ENCODE measurements at regions not wholly inside any gene's neighbourhood (a gene's known extent, or its start where the extent isn't known, plus 50 kb on each side); places are given as distances from the start of the nearest gene placed in this dataset.

GRCh38 chr2:5954509-5954908 is 262.3 kb downstream of the SOX11 start:
- Histone ChIP-seq H3K27ac (no peak overlapping the region), H3K9me3 (no peaks in the 10 kb centered on the region), H3K27me3 (no peaks in the 10 kb centered on the region), H3K9ac (ENCODE audit: low read depth in 2 of 2, low read length in 2 of 2) (no peak overlapping the region), H3K4me1 (no peaks in the 10 kb centered on the region), H3K36me3 (no peaks in the 10 kb centered on the region), H3K4me3 (no peak overlapping the region)
- TF ChIP-seq, protein P1, sequence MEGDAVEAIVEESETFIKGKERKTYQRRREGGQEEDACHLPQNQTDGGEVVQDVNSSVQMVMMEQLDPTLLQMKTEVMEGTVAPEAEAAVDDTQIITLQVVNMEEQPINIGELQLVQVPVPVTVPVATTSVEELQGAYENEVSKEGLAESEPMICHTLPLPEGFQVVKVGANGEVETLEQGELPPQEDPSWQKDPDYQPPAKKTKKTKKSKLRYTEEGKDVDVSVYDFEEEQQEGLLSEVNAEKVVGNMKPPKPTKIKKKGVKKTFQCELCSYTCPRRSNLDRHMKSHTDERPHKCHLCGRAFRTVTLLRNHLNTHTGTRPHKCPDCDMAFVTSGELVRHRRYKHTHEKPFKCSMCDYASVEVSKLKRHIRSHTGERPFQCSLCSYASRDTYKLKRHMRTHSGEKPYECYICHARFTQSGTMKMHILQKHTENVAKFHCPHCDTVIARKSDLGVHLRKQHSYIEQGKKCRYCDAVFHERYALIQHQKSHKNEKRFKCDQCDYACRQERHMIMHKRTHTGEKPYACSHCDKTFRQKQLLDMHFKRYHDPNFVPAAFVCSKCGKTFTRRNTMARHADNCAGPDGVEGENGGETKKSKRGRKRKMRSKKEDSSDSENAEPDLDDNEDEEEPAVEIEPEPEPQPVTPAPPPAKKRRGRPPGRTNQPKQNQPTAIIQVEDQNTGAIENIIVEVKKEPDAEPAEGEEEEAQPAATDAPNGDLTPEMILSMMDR (IDR thresholded peaks at IDR 0.05) = no peak
- DNase-seq = no peak
- intact Hi-C loops (cut with DNase I) = no loop called here

DNA sequence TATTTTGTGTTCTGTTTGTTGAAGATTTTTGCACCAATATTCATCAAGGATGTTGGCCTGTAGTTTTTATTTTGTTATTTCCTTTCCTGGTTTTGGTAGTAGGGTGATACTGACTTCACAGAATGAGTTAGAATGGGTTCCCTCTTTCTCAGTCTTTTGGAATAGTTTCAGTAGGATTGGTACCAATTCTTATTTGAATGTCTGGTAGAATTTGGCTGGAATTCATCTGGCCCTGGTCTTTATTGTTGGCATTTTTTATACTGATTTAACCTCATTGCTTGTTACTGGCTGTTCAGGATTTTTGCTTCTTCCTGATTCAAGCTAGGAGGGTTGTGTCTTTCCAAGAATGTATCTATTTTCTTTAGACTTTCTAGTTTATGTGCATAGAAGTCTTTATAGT is 263.7 kb downstream of the SOX11 start:
- intact Hi-C loops (cut with DNase I) = no loop called here
- no peaks in the 10 kb centered on the region for H3K36me3 ChIP-seq
- TF ChIP-seq, protein P1 (IDR thresholded peaks at IDR 0.05) = no peak

DNA sequence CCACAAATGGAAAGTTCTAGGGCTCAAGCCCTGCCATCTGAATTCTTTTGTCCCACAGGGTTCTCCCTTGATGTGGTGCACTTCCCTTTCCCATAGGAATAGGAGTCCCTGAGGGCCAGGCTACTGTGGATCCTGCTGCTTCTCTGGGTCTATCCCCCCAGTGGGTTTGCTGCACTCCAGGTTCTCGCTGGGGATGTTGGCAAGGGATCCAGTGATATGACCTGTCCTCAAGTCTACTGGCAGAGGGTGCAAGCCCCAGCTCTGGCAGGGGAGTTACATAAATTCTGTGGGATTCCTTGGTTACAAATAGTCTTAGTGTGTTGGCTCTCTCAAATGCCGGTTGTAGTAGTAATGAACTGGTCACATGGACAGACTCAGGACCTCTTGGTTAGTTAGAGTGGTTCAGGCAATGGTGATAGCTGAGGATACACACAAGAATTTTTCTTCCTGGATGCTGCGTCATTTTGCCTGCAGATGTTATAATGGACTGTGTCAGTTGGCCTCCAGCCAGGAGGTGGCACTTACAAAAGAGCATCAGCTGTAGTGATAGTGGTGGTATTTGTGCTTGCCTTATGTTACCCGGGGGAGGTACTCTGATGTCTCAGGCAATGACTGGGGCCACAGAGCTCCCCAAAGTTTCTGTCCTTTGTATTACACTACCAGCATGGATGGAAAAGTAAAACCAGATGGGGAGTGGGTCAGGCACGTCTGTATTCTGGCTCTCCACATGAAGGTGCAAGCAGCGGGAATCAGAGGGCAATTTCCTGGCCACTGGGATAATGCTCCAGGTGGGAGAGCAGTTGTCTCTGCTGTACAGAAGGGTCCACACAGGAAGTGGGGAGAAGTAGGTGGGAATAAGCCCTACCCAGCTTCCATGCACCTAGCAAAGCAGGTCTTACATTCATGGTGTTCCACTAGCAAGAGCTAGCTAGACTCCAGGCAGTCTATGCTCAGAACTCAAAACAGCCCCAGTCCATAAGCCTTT is 267.9 kb downstream of the SOX11 start:
- Histone ChIP-seq H3K4me3 (no peak overlapping the region), H3K27me3 (no peaks in the 10 kb centered on the region), H3K36me3 (no peaks in the 10 kb centered on the region), H3K27ac (no peak overlapping the region), H3K9ac (ENCODE audit: low read depth in 2 of 2, low read length in 2 of 2) (no peak overlapping the region), H3K4me1 (no peaks in the 10 kb centered on the region), H3K9me3 (no peaks in the 10 kb centered on the region)
- TF ChIP-seq, protein P1 (IDR thresholded peaks at IDR 0.05) = no peak
- no peak for DNase-seq
- intact Hi-C loops (cut with DNase I) = no loop called here

More for the DNA sequence above, 263.7 kb downstream of the SOX11 start:
- Histone ChIP-seq H3K9ac (ENCODE audit: low read depth in 2 of 2, low read length in 2 of 2) (no peak overlapping the region), H3K27me3 (no peaks in the 10 kb centered on the region), H3K4me1 (no peaks in the 10 kb centered on the region), H3K4me3 (no peak overlapping the region), H3K9me3 (no peaks in the 10 kb centered on the region), H3K27ac (no peak overlapping the region)
- no peak for DNase-seq

DNA sequence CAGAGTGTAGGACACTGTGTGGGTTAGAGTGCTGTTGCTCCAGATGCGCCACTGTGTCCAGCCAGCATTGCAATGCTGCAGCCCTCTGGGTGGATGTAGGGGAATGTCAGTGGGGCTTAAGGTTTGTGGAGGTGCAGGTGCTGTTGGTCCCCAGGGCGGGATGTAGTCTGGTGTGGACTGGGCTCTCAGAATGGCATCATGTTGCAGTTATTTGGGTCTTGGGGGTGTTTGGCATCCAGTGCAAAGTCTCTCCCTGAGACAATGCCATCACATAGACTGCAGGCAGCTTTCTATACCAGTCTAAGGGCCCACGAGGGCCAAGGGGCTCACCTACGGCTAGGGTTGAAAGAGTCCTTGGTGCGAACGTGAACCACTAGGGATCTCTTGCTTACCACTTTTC is 275.3 kb downstream of the SOX11 start:
- no peak overlapping the region for H3K9ac ChIP-seq (ENCODE audit: low read depth in 2 of 2, low read length in 2 of 2)
- H3K9me3 ChIP-seq = no peaks in the 10 kb centered on the region
- no peak for DNase-seq
- H3K4me3 ChIP-seq = no peak overlapping the region
- no peaks in the 10 kb centered on the region for H3K4me1 ChIP-seq
- no peaks in the 10 kb centered on the region for H3K36me3 ChIP-seq
- no peaks in the 10 kb centered on the region for H3K27me3 ChIP-seq
- intact Hi-C loops (cut with DNase I) = no loop called here
- TF ChIP-seq, protein P1 (IDR thresholded peaks at IDR 0.05) = no peak
- H3K27ac ChIP-seq = no peak overlapping the region

GRCh38 chr2:5969303-5969702 is 277.1 kb downstream of the SOX11 start:
- Histone ChIP-seq H3K27me3 (no peaks in the 10 kb centered on the region), H3K9me3 (no peaks in the 10 kb centered on the region), H3K4me1 (no peaks in the 10 kb centered on the region), H3K36me3 (no peaks in the 10 kb centered on the region), H3K4me3 (no peak overlapping the region), H3K9ac (ENCODE audit: low read depth in 2 of 2, low read length in 2 of 2) (no peak overlapping the region), H3K27ac (no peak overlapping the region)
- intact Hi-C loops (cut with DNase I) = no loop called here
- TF ChIP-seq, protein P1 (IDR thresholded peaks at IDR 0.05) = no peak
- DNase-seq = no peak
